Mesendoderm (in vitro differentiated cells): ENCODE measurements at regions not wholly inside any gene's neighbourhood (a gene's known extent, or its start where the extent isn't known, plus 50 kb on each side); places are given as distances from the start of the nearest gene placed in this dataset.

Experiments
- DNase-seq: peaks from one replicate; pipeline ENCODE4 v3.0.0; 2013
- H2AK5ac ChIP-seq: 2 replicates; pipeline ENCODE4 v1.6.1; 2013; ENCODE audit warnings: low read length, inconsistent platforms
- H2BK120ac ChIP-seq: 2 replicates; pipeline ENCODE4 v1.6.1; 2013; ENCODE audit warnings: low read depth, mild to moderate bottlenecking, low read length, moderate library complexity, mixed read lengths
- H2BK15ac ChIP-seq: replicated peaks from 2 replicates; pipeline ENCODE4 v1.6.1; 2013; ENCODE audit warnings: low read depth, mild to moderate bottlenecking, moderate library complexity
- H2BK5ac ChIP-seq: 2 replicates; pipeline ENCODE4 v1.6.1; 2013; ENCODE audit warnings: low read length, inconsistent platforms
- H3K18ac ChIP-seq: 2 replicates; pipeline ENCODE4 v1.6.1; 2013; ENCODE audit warnings: mild to moderate bottlenecking, low read length, mixed read lengths
- H3K23ac ChIP-seq: one replicate; pipeline ENCODE4 v1.6.1; 2013; ENCODE audit warnings: low read length
- H3K27ac ChIP-seq: 2 replicates; pipeline ENCODE4 v1.5.1; 2013; ENCODE audit warnings: low read depth, mild to moderate bottlenecking, inconsistent platforms, low read length, moderate library complexity
- H3K27me3 ChIP-seq: 2 replicates; pipeline ENCODE4 v1.6.1; 2013; ENCODE audit warnings: low read length, control low read depth, mild to moderate bottlenecking, inconsistent platforms; ENCODE audit not compliant: insufficient read depth, poor library complexity
- H3K36me3 ChIP-seq: 2 replicates; pipeline ENCODE4 v1.6.1; 2013; ENCODE audit warnings: low read length, inconsistent platforms; ENCODE audit not compliant: control insufficient read depth, insufficient read depth
- H3K4ac ChIP-seq: one replicate; pipeline ENCODE4 v1.6.1; 2013; ENCODE audit warnings: low read depth, mild to moderate bottlenecking, low read length, moderate library complexity
- H3K4me1 ChIP-seq: 2 replicates; pipeline ENCODE4 v1.6.1; 2013; ENCODE audit warnings: low read depth, low read length, inconsistent platforms; ENCODE audit not compliant: control insufficient read depth
- H3K4me2 ChIP-seq: 2 replicates; pipeline ENCODE4 v1.6.1; 2013; ENCODE audit warnings: low read length
- H3K4me3 ChIP-seq: 2 replicates; pipeline ENCODE4 v1.5.1; 2013; ENCODE audit warnings: mild to moderate bottlenecking, low read length
- H3K56ac ChIP-seq: one replicate; pipeline ENCODE4 v1.6.1; 2013; ENCODE audit warnings: low read length
- H3K79me1 ChIP-seq: 2 replicates; pipeline ENCODE4 v1.6.1; 2013; ENCODE audit warnings: low read length, inconsistent platforms
- H3K79me2 ChIP-seq: 2 replicates; pipeline ENCODE4 v1.6.1; 2013; ENCODE audit warnings: mild to moderate bottlenecking, low read length; ENCODE audit not compliant: control insufficient read depth, insufficient read depth
- H3K9ac ChIP-seq: 2 replicates; pipeline ENCODE4 v1.6.1; 2013; ENCODE audit warnings: low read length, inconsistent platforms
- H4K5ac ChIP-seq: one replicate; pipeline ENCODE4 v1.6.1; 2013; ENCODE audit warnings: low read length
- H4K8ac ChIP-seq: one replicate; pipeline ENCODE4 v1.6.1; 2013; ENCODE audit warnings: low read depth, mild to moderate bottlenecking, control low read depth, low read length, moderate library complexity
- WGBS: extraction: QIAGEN DNeasy Blood & Tissue Kit; methylation state at CpG from one replicate; pipeline ENCODE4 v1.1.7; 2013; ENCODE audit warnings: low lambda C conversion rate, missing lambda C conversion rate; ENCODE audit not compliant: insufficient coverage; ENCODE audit errors: extremely low coverage; 5-methylcytosine and 5-hydroxymethylcytosine counted together

DNA sequence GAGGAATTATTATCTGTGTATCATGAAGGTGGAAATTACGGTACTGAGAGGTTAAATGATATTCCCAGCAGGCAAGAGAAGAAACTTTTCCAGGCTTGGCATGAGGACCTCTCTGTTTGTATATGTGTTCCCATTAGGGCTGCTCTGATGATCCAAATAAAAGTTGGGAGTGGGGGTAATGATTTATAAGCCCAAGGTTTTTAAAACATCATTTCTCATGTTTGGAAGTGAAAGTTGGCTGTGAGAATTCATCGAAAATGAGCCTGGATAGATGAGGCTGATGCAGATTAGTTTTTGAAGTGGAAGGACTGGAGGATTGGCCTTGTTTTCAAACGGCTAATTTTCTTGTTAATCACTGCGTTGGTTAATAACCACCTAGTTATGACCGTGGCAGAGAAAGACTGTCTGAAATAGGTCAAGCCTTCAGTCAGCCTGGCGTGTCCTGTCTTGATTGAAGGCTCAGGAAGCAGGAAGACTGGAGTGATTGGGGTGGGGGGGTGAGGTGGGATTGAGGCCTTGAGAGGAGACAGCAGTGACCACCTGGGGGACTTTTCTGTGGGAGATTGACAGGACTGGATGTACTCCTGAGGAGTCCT lies 391.0 kb upstream of the WWC1 start:
- Histone ChIP-seq H3K18ac (peak overlapping the region; percentile 40), H3K27ac (no peak overlapping the region), H2BK15ac (no peak overlapping the region), H3K79me1 (no peaks in the 10 kb centered on the region), H2AK5ac (no peak overlapping the region), H2BK120ac (no peak overlapping the region), H3K4me3 (no peak overlapping the region), H3K9ac (no peak overlapping the region), H4K8ac (no peak overlapping the region), H2BK5ac (no peak overlapping the region), H4K5ac (no peak overlapping the region), H3K79me2 (no peaks in the 10 kb centered on the region), H3K23ac (peak overlapping the region; percentile 26), H3K27me3 (no peaks in the 10 kb centered on the region), H3K4me1 (peaks cover 16% of the 10 kb centered on the region), H3K36me3 (no peaks in the 10 kb centered on the region), H3K4ac (no peak overlapping the region), H3K4me2 (no peak overlapping the region), H3K56ac (peak overlapping the region; percentile 70)
- no CpG with 5 or more reads among the region's 6 CpGs for WGBS
- DNase-seq = no peak

DNA sequence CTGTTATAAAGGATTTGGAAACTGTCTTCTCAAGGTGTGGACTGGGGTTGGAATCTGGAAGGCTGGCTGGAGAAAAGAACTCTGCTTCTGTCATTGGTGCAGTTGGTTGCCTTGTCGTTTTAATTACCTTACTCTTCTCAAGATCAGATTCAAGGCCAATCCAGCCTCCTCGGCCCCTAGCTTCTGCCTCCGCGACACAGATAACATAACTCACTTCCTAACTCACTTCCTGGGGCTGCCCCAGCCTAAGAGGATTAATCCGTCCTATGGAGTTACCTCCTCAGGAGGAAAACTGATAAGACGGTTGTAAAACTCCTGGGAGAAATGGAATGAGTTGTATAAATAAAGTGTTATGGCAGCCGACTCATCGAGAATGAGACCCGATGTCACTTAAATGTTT lies 389.1 kb upstream of the WWC1 start:
- no peak overlapping the region for H4K5ac ChIP-seq
- no CpG with 5 or more reads among the region's 9 CpGs for WGBS
- H3K4me1 ChIP-seq = peaks cover 16% of the 10 kb centered on the region

DNA sequence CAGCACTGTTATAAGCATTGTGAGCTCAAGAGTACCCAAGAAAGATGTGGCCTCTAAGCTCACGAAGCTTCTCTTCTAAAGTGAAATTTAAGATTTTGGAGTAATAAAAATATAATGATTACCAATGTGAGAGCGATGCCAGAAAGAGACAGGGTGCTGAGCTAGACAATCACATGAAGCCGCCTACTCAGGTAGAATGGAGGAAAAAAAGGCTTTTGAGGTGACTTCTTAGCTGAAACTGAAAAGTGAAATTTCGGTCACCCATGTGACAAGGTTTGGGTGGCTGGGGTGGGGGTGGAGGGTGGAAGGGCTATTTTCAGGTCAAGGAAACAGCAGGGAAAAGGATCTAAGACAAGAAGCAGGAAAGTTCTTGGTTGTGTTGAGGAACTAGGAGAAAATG lies 388.2 kb upstream of the WWC1 start:
- H3K4me2 ChIP-seq = no peak overlapping the region
- no peak overlapping the region for H4K8ac ChIP-seq
- H2AK5ac ChIP-seq = no peak overlapping the region
- no CpG with 5 or more reads among the region's 4 CpGs for WGBS
- H3K27ac ChIP-seq = no peak overlapping the region
- no peaks in the 10 kb centered on the region for H3K79me1 ChIP-seq
- no peak overlapping the region for H2BK15ac ChIP-seq
- no peak overlapping the region for H3K4me3 ChIP-seq
- H3K23ac ChIP-seq = no peak overlapping the region
- DNase-seq = no peak
- no peak overlapping the region for H4K5ac ChIP-seq
- H3K9ac ChIP-seq = no peak overlapping the region
- peak overlapping the region; percentile 25 for H3K4ac ChIP-seq
- H2BK5ac ChIP-seq = no peak overlapping the region
- H2BK120ac ChIP-seq = peak overlapping the region; percentile 12
- H3K79me2 ChIP-seq = no peaks in the 10 kb centered on the region
- peaks cover 16% of the 10 kb centered on the region for H3K4me1 ChIP-seq
- no peak overlapping the region for H3K56ac ChIP-seq
- H3K18ac ChIP-seq = peak overlapping the region; percentile 30
- no peaks in the 10 kb centered on the region for H3K36me3 ChIP-seq
- H3K27me3 ChIP-seq = no peaks in the 10 kb centered on the region

More for the DNA sequence above, 389.1 kb upstream of the WWC1 start:
- no peak overlapping the region for H4K8ac ChIP-seq
- H3K27ac ChIP-seq = no peak overlapping the region
- no peak overlapping the region for H3K9ac ChIP-seq
- H2BK5ac ChIP-seq = no peak overlapping the region
- no peak overlapping the region for H3K4me3 ChIP-seq
- no peak overlapping the region for H3K4ac ChIP-seq
- no peaks in the 10 kb centered on the region for H3K27me3 ChIP-seq
- no peak overlapping the region for H3K23ac ChIP-seq
- no peaks in the 10 kb centered on the region for H3K79me1 ChIP-seq
- H3K56ac ChIP-seq = peak overlapping the region; percentile 18
- no peaks in the 10 kb centered on the region for H3K36me3 ChIP-seq
- DNase-seq = peak; percentile 85
- no peak overlapping the region for H2BK120ac ChIP-seq
- no peak overlapping the region for H3K4me2 ChIP-seq
- no peak overlapping the region for H3K18ac ChIP-seq
- no peak overlapping the region for H2BK15ac ChIP-seq
- no peaks in the 10 kb centered on the region for H3K79me2 ChIP-seq
- peak overlapping the region; percentile 29 for H2AK5ac ChIP-seq

DNA sequence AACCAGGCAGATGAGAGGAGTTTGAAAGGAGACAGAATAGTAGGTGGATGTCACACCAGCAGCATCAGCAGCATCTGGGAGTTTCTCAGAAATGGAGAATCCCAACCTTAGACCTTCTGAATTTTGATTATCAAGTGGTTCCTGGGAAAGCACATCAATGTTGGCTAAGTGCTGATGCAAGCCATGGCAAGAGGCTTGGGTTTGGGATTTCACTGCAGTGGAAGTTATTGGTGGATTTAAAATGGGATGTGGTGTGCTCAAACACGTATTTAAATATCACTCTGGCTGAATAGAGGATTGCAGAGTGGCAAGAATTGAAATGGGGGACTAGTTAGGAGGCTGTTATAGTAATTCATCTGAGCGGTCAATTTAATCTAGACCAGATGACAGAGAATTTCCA lies 387.8 kb upstream of the WWC1 start:
- H3K18ac ChIP-seq = peak overlapping the region; percentile 45
- no peak overlapping the region for H3K4ac ChIP-seq
- no peak overlapping the region for H3K56ac ChIP-seq
- no peak overlapping the region for H3K9ac ChIP-seq
- H4K5ac ChIP-seq = no peak overlapping the region
- peak overlapping the region; percentile 76 for H2AK5ac ChIP-seq
- no peaks in the 10 kb centered on the region for H3K36me3 ChIP-seq
- no peak overlapping the region for H3K23ac ChIP-seq
- H4K8ac ChIP-seq = no peak overlapping the region
- no peak overlapping the region for H3K27ac ChIP-seq
- no peak overlapping the region for H2BK15ac ChIP-seq
- peaks cover 12% of the 10 kb centered on the region for H3K4me1 ChIP-seq
- no CpG with 5 or more reads among the region's 2 CpGs for WGBS
- H3K79me1 ChIP-seq = no peaks in the 10 kb centered on the region
- no peak for DNase-seq
- H3K79me2 ChIP-seq = no peaks in the 10 kb centered on the region
- no peak overlapping the region for H3K4me3 ChIP-seq
- H3K4me2 ChIP-seq = no peak overlapping the region
- H2BK120ac ChIP-seq = no peak overlapping the region
- no peak overlapping the region for H2BK5ac ChIP-seq
- H3K27me3 ChIP-seq = no peaks in the 10 kb centered on the region

GRCh38 chr5:167905919-167906853 lies 385.3 kb upstream of the WWC1 start:
- Histone ChIP-seq H3K27ac (no peak overlapping the region), H3K4me1 (peaks cover 5% of the 10 kb centered on the region), H3K27me3 (no peaks in the 10 kb centered on the region), H3K79me1 (no peaks in the 10 kb centered on the region), H4K8ac (no peak overlapping the region), H2BK120ac (no peak overlapping the region), H3K36me3 (no peaks in the 10 kb centered on the region), H2BK5ac (no peak overlapping the region), H3K4me3 (no peak overlapping the region), H3K79me2 (no peaks in the 10 kb centered on the region), H3K4me2 (no peak overlapping the region), H3K18ac (no peak overlapping the region), H3K56ac (no peak overlapping the region), H3K4ac (no peak overlapping the region), H2AK5ac (no peak overlapping the region), H4K5ac (no peak overlapping the region), H3K23ac (no peak overlapping the region), H2BK15ac (no peak overlapping the region), H3K9ac (no peak overlapping the region)
- DNase-seq = no peak
- WGBS = no CpG with 5 or more reads among the region's 6 CpGs
